Mesodermal cell (in vitro differentiated cells): ENCODE measurements at regions not wholly inside any gene's neighbourhood (a gene's known extent, or its start where the extent isn't known, plus 50 kb on each side); places are given as distances from the start of the nearest gene placed in this dataset.

Source experiments
- H3K27ac ChIP-seq: 2 replicates; pipeline ENCODE4 v1.7.0; 2013; ENCODE audit warnings: mild to moderate bottlenecking, low read depth, low read length, moderate library complexity; ENCODE audit not compliant: severe bottlenecking
- H3K36me3 ChIP-seq: 2 replicates; pipeline ENCODE4 v1.7.1; 2013; ENCODE audit warnings: mild to moderate bottlenecking, low read length, moderate library complexity; ENCODE audit not compliant: control insufficient read depth, insufficient read depth
- H3K4me1 ChIP-seq: one replicate; pipeline ENCODE4 v1.7.1; 2013; ENCODE audit warnings: mild to moderate bottlenecking, low read length; ENCODE audit not compliant: insufficient read depth, control insufficient read depth, poor library complexity, severe bottlenecking
- H3K4me3 ChIP-seq: 2 replicates; pipeline ENCODE4 v1.7.0; 2013; ENCODE audit warnings: low read length, control low read depth, mild to moderate bottlenecking; ENCODE audit not compliant: insufficient read depth, poor library complexity, severe bottlenecking; ENCODE audit errors: extremely low read depth
- H3K9me3 ChIP-seq: 2 replicates; pipeline ENCODE4 v1.7.1; 2013; ENCODE audit warnings: mild to moderate bottlenecking, low read length, moderate library complexity; ENCODE audit not compliant: control insufficient read depth
- WGBS, 2 experiments: methylation state at CpG; one replicate each; pipeline ENCODE4 v1.1.5; 2013; ENCODE audit warnings: missing lambda C conversion rate in 2 of 2; ENCODE audit not compliant: insufficient coverage in 2 of 2; 5-methylcytosine and 5-hydroxymethylcytosine counted together

- no peaks in the 10 kb centered on the region for H3K36me3 ChIP-seq
- no CpG with 5 or more reads among the region's 3 CpGs for WGBS, 2 experiments
- peaks cover 6% of the 10 kb centered on the region for H3K4me1 ChIP-seq
- no peak overlapping the region for H3K4me3 ChIP-seq
- H3K27ac ChIP-seq, result no peak overlapping the region
- H3K9me3 ChIP-seq, result no peaks in the 10 kb centered on the region
Measured at GRCh38 chr15:98586066-98586465, 62.3 kb upstream of the IGF1R start.

DNA sequence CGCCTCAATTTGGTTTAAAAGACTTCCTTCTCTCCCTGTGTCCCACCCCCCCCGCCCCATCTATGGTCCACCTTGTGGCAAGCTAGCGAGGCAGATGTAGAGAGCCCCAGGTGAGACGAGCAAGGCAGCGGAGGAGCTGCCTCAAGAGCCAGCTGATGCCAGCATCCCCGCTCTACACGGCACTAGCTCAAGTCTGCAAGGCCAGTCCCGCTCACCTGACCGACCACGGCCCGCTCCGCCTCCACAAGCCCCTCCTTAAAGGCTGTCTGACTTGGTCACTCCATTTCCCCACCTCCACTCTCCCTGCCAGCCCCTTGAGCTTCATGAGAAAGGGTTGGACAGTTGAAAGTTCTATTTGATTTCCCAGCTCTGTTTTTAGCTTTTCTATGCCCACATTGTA, 56.2 kb upstream of the IGF1R start:
- Histone ChIP-seq H3K27ac (no peak overlapping the region), H3K4me3 (no peak overlapping the region)
- WGBS, 2 experiments, result 91 to 96% methylated on average over 4 of the region's 12 CpGs

DNA sequence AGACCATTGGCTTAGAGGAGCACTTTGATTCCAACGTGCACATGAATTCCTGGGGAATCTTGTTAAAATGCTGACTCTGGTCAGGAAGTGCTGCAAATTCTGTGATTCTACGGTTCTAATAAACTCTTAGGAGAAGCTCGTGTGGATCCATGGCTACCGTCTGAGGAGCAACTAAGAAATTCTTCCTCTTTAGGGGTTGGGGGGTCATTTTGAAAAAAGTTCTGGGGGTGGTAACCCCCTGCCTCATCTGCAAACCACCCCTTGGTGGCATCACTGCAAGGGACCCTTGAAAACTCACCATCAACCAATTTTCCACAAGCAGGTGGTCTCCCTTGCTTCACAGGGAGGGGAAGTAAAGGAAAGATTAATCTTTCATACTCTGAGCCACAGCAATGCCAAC, 52.2 kb upstream of the IGF1R start:
- H3K27ac ChIP-seq, result no peak overlapping the region
- no peaks in the 10 kb centered on the region for H3K9me3 ChIP-seq
- WGBS, 2 experiments, result 84 to 100% methylated on average over 2 to 3 of the region's 4 CpGs
- H3K4me1 ChIP-seq, result peaks cover 17% of the 10 kb centered on the region
- H3K36me3 ChIP-seq, result no peaks in the 10 kb centered on the region
- H3K4me3 ChIP-seq, result no peak overlapping the region

More for the DNA sequence above, 56.2 kb upstream of the IGF1R start:
- peaks cover 3% of the 10 kb centered on the region for H3K4me1 ChIP-seq
- H3K36me3 ChIP-seq, result no peaks in the 10 kb centered on the region
- H3K9me3 ChIP-seq, result no peaks in the 10 kb centered on the region

DNA sequence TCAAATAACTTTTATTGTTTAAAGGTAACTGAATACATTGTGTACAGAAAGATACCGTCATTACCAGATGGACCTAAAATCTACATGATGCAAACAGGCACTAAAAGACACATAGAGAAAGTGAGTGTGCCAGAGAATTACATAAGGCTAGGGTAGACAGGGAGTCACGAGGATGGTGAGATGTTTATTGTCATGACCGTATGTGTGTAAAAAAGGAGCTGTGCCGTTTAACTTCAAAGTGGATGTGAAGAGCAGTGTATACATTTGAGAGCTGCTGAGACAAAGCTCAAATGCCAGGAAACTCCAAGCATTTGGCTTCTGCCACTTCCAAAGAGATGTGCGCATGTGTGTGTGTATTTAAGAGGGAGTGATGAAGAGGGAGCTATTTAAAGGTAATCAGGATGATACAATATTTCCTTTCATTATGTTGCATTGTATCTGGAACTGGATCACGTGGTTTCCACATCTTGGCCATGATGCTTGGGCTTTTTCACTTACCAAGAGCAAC, 51.4 kb upstream of the IGF1R start:
- Histone ChIP-seq H3K4me1 (peaks cover 17% of the 10 kb centered on the region), H3K4me3 (no peak overlapping the region), H3K36me3 (no peaks in the 10 kb centered on the region), H3K9me3 (no peaks in the 10 kb centered on the region), H3K27ac (no peak overlapping the region)
- WGBS, 2 experiments, result 88 to 93% methylated on average over 2 to 4 of the region's 6 CpGs

GRCh38 chr15:98597666-98598065, 50.7 kb upstream of the IGF1R start:
- Histone ChIP-seq H3K9me3 (no peaks in the 10 kb centered on the region), H3K4me1 (peaks cover 17% of the 10 kb centered on the region), H3K36me3 (no peaks in the 10 kb centered on the region), H3K4me3 (no peak overlapping the region), H3K27ac (no peak overlapping the region)
- WGBS, 2 experiments, result 30 to 42% methylated on average over 3 to 4 of the region's 4 CpGs
